HG03354 (cell line): ENCODE measurements at regions not wholly inside any gene's neighbourhood (a gene's known extent, or its start where the extent isn't known, plus 50 kb on each side); places are given as distances from the start of the nearest gene placed in this dataset.
A peak's percentile ranks its signal among the peaks of the same experiment; 100 is the strongest.

Experiments
- ATAC-seq: cut with Tn5 transposase; IDR thresholded peaks from one replicate; pipeline ENCODE4 v1.9.1; 2021; ENCODE audit warnings: mild to moderate bottlenecking; ENCODE audit not compliant: unreplicated experiment, poor library complexity, severe bottlenecking

- no peak for ATAC-seq
Observed at GRCh38 chr18:55121397-55122170, 162.3 kb upstream of the CCDC68 start.

- no peak for ATAC-seq
Observed at GRCh38 chr18:55120896-55121295, 161.6 kb upstream of the CCDC68 start.

GRCh38 chr18:55119434-55119833 is 160.2 kb upstream of the CCDC68 start:
- ATAC-seq = no peak

- no peak for ATAC-seq
Observed at GRCh38 chr18:55119016-55119415, 159.8 kb upstream of the CCDC68 start.

GRCh38 chr18:55116863-55117262 is 157.6 kb upstream of the CCDC68 start:
- ATAC-seq = no peak

- ATAC-seq = no peak
Observed at GRCh38 chr18:55115606-55116005, 156.3 kb upstream of the CCDC68 start.

GRCh38 chr18:55114876-55115275 is 155.6 kb upstream of the CCDC68 start:
- no peak for ATAC-seq

GRCh38 chr18:55113800-55114199 is 154.5 kb upstream of the CCDC68 start:
- ATAC-seq = no peak

- no peak for ATAC-seq
Observed at GRCh38 chr18:55111271-55111670, 152.0 kb upstream of the CCDC68 start.

- no peak for ATAC-seq
Observed at GRCh38 chr18:55110436-55110835, 151.2 kb upstream of the CCDC68 start.

GRCh38 chr18:55109818-55110414 is 150.7 kb upstream of the CCDC68 start:
- no peak for ATAC-seq

GRCh38 chr18:55106906-55107305 is 147.6 kb upstream of the CCDC68 start:
- no peak for ATAC-seq

GRCh38 chr18:55106466-55106865 is 147.2 kb upstream of the CCDC68 start:
- ATAC-seq = no peak

GRCh38 chr18:55105873-55106272 is 146.6 kb upstream of the CCDC68 start:
- no peak for ATAC-seq

GRCh38 chr18:55102958-55103456 is 143.7 kb upstream of the CCDC68 start:
- ATAC-seq = no peak

- no peak for ATAC-seq
Observed at GRCh38 chr18:55102501-55102900, 143.2 kb upstream of the CCDC68 start.

- no peak for ATAC-seq
Observed at GRCh38 chr18:55101458-55101824, 142.2 kb upstream of the CCDC68 start.

GRCh38 chr18:55100817-55101457 is 141.7 kb upstream of the CCDC68 start:
- no peak for ATAC-seq

GRCh38 chr18:55097456-55098170 is 138.4 kb upstream of the CCDC68 start:
- no peak for ATAC-seq

- peak; percentile 59 for ATAC-seq
Observed at GRCh38 chr18:55096263-55096951, 137.1 kb upstream of the CCDC68 start.
